ENCODE measurements at regions not wholly inside any gene's neighbourhood (a gene's known extent, or its start where the extent isn't known, plus 50 kb on each side); places are given as distances from the start of the nearest gene placed in this dataset.

DNA sequence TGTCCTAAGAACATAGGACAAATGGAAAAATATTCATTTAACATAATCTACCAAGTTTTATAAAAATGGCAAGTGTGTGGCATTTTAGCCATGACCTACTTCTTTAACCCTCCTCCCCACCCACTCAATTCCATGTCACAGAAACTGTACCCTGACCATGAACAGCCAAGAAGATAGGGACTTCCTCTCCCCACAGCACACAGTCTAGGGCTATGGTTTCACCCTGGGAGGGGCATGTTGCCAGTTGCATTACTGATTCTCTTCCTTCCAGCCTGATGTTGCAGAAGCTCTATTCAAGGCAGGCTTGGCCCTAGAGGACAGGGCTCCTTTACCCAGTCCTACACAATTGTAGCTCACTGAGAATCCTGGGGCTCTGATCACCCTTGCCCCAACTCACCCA is 153.6 kb upstream of the KLF7 start:
- no peaks in the 10 kb centered on the region for H3K9me3 ChIP-seq (ENCODE audit: low read length)
- H2AFZ ChIP-seq (ENCODE audit: low read depth, low read length) = no peak overlapping the region
- H3K27me3 ChIP-seq (ENCODE audit: insufficient read depth, low read length) = no peaks in the 10 kb centered on the region
- H3K4me1 ChIP-seq (ENCODE audit: insufficient read depth, low read length) = peaks cover 11% of the 10 kb centered on the region
- H3K36me3 ChIP-seq (ENCODE audit: insufficient read depth, low read length) = no peaks in the 10 kb centered on the region
- H3K4me3 ChIP-seq (ENCODE audit: low read length) = no peak overlapping the region

DNA sequence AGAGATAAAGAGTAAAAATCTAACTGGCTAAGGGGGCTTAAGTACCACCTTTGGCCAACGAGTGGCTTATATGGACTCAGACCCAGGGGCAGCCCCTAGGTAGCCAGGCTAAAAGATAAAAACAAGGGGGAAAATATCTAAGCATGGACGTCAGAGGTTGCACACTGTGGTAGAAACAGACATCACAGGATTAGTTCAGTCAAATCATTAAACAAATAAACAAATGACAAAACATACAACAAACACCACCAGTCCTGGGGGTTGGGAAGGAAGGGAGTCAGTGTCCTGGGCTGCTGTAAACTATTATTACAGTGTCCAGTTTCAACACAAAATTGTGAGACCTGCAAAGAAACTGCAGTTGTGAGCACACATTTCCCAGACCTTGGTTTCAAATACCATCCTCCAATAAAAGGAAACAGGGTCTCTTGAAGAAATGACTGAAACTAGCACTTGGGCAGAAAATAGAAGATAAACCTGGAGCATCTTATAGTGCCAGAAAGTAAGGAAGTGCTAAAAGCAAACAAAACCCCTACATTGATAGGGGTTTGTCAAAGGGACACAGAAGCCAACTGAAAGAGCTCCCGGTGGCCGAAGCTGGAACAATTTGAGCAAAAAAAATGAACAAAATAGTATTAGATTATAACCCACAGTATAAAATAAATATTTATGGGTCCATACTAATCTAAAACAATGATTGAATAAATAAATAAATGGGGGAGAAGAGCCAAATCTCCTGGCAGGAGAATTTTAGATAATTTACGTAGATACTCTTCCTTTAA is 154.8 kb upstream of the KLF7 start:
- no peaks in the 10 kb centered on the region for H3K9me3 ChIP-seq (ENCODE audit: low read length)
- H3K27me3 ChIP-seq (ENCODE audit: insufficient read depth, low read length) = no peaks in the 10 kb centered on the region
- no peak overlapping the region for H3K4me3 ChIP-seq (ENCODE audit: low read length)
- no peak overlapping the region for H2AFZ ChIP-seq (ENCODE audit: low read depth, low read length)
- H3K4me1 ChIP-seq (ENCODE audit: insufficient read depth, low read length) = peaks cover 11% of the 10 kb centered on the region
- H3K36me3 ChIP-seq (ENCODE audit: insufficient read depth, low read length) = no peaks in the 10 kb centered on the region

DNA sequence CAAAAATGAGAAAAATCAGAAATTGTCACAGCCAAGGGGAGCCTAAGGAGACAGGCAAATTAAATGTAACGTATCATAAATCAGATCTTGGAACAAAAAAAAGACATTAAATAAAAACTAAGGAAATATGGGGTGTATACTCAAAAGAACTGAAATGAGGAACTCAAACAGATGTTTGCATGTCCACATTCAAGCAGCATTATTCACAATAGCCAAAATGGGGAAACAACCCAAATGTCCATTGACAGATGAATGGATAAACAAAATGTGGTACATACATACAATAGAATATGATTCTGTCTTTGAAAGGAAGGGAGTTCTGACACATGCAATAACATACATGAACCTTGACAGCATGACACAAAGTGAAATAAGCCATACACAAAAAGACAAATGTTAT is 155.8 kb upstream of the KLF7 start:
- Histone ChIP-seq H3K36me3 (ENCODE audit: insufficient read depth, low read length) (no peaks in the 10 kb centered on the region), H3K27me3 (ENCODE audit: insufficient read depth, low read length) (no peaks in the 10 kb centered on the region), H3K4me3 (ENCODE audit: low read length) (no peak overlapping the region)

GRCh38 chr2:207324001-207324400 is 158.3 kb upstream of the KLF7 start:
- Histone ChIP-seq H2AFZ (ENCODE audit: low read depth, low read length) (no peak overlapping the region), H3K4me3 (ENCODE audit: low read length) (no peak overlapping the region), H3K36me3 (ENCODE audit: insufficient read depth, low read length) (no peaks in the 10 kb centered on the region), H3K27me3 (ENCODE audit: insufficient read depth, low read length) (no peaks in the 10 kb centered on the region), H3K4me1 (ENCODE audit: insufficient read depth, low read length) (no peaks in the 10 kb centered on the region), H3K9me3 (ENCODE audit: low read length) (no peaks in the 10 kb centered on the region)

More for the DNA sequence above, 155.8 kb upstream of the KLF7 start:
- Histone ChIP-seq H3K4me1 (ENCODE audit: insufficient read depth, low read length) (peaks cover 3% of the 10 kb centered on the region), H3K9me3 (ENCODE audit: low read length) (no peaks in the 10 kb centered on the region), H2AFZ (ENCODE audit: low read depth, low read length) (no peak overlapping the region)

- no peaks in the 10 kb centered on the region for H3K36me3 ChIP-seq (ENCODE audit: insufficient read depth, low read length)
- H3K9me3 ChIP-seq (ENCODE audit: low read length) = no peaks in the 10 kb centered on the region
- no peaks in the 10 kb centered on the region for H3K4me1 ChIP-seq (ENCODE audit: insufficient read depth, low read length)
- no peaks in the 10 kb centered on the region for H3K27me3 ChIP-seq (ENCODE audit: insufficient read depth, low read length)
- H2AFZ ChIP-seq (ENCODE audit: low read depth, low read length) = no peak overlapping the region
- no peak overlapping the region for H3K4me3 ChIP-seq (ENCODE audit: low read length)
Observed at GRCh38 chr2:207327513-207327912, 161.8 kb upstream of the KLF7 start.

DNA sequence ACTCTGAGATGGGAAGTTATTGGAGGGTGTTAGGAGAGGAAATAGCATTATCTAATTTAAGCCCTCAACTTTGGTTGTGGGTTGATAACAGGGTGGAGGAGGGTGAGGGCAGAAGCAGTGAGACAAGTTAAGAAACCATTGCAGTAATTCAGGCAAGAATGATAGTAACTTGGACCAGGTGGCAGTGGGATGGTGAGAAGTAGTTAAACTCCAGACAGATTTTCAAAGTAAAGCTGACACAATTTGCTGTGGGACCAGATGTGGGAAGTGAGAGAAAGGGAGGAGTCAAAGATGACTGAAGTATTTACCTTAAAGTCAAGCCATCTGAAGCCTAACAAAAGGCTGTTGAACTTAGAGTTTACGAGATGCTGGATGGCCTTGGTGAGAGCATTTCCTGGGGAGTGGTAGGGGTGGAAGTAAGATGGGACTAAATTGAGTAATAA is 163.2 kb upstream of the KLF7 start:
- no peak overlapping the region for H3K4me3 ChIP-seq (ENCODE audit: low read length)
- H3K36me3 ChIP-seq (ENCODE audit: insufficient read depth, low read length) = no peaks in the 10 kb centered on the region
- H2AFZ ChIP-seq (ENCODE audit: low read depth, low read length) = no peak overlapping the region
- H3K27me3 ChIP-seq (ENCODE audit: insufficient read depth, low read length) = no peaks in the 10 kb centered on the region
- no peaks in the 10 kb centered on the region for H3K9me3 ChIP-seq (ENCODE audit: low read length)
- H3K4me1 ChIP-seq (ENCODE audit: insufficient read depth, low read length) = peaks cover 2% of the 10 kb centered on the region

GRCh38 chr2:207330912-207331311 is 165.2 kb upstream of the KLF7 start:
- no peaks in the 10 kb centered on the region for H3K27me3 ChIP-seq (ENCODE audit: insufficient read depth, low read length)
- H3K4me1 ChIP-seq (ENCODE audit: insufficient read depth, low read length) = peaks cover 20% of the 10 kb centered on the region
- H3K9me3 ChIP-seq (ENCODE audit: low read length) = no peaks in the 10 kb centered on the region
- H3K4me3 ChIP-seq (ENCODE audit: low read length) = no peak overlapping the region
- H2AFZ ChIP-seq (ENCODE audit: low read depth, low read length) = no peak overlapping the region
- H3K36me3 ChIP-seq (ENCODE audit: insufficient read depth, low read length) = no peaks in the 10 kb centered on the region

DNA sequence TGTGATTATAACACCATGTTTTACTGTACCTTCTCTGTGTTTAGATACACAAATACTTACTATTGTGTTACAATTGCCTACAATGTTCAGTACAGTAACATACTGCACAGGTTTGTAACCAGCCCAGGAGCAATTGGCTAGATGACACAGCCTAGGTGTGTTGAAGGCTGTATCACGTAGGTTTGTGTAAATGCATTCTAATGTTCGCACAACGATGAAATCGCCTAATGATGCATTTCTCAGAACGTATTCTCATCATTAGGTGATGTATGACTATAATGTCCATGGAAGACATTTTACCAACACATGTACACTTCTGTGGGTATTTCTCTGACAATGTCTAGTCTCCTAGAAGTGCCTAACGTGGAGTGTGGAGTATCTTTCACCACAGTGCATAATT is 165.9 kb upstream of the KLF7 start:
- H3K4me1 ChIP-seq (ENCODE audit: insufficient read depth, low read length) = peaks cover 22% of the 10 kb centered on the region
- H2AFZ ChIP-seq (ENCODE audit: low read depth, low read length) = no peak overlapping the region
- H3K36me3 ChIP-seq (ENCODE audit: insufficient read depth, low read length) = no peaks in the 10 kb centered on the region
- H3K4me3 ChIP-seq (ENCODE audit: low read length) = no peak overlapping the region
- no peaks in the 10 kb centered on the region for H3K27me3 ChIP-seq (ENCODE audit: insufficient read depth, low read length)
- H3K9me3 ChIP-seq (ENCODE audit: low read length) = no peaks in the 10 kb centered on the region

GRCh38 chr2:207332480-207333212 is 166.9 kb upstream of the KLF7 start:
- peaks cover 22% of the 10 kb centered on the region for H3K4me1 ChIP-seq (ENCODE audit: insufficient read depth, low read length)
- H3K36me3 ChIP-seq (ENCODE audit: insufficient read depth, low read length) = no peaks in the 10 kb centered on the region
- H2AFZ ChIP-seq (ENCODE audit: low read depth, low read length) = no peak overlapping the region
- H3K4me3 ChIP-seq (ENCODE audit: low read length) = no peak overlapping the region
- H3K27me3 ChIP-seq (ENCODE audit: insufficient read depth, low read length) = no peaks in the 10 kb centered on the region
- no peaks in the 10 kb centered on the region for H3K9me3 ChIP-seq (ENCODE audit: low read length)

- H3K9me3 ChIP-seq (ENCODE audit: low read length) = no peaks in the 10 kb centered on the region
- peaks cover 24% of the 10 kb centered on the region for H3K4me1 ChIP-seq (ENCODE audit: insufficient read depth, low read length)
- H3K27me3 ChIP-seq (ENCODE audit: insufficient read depth, low read length) = no peaks in the 10 kb centered on the region
- no peak overlapping the region for H2AFZ ChIP-seq (ENCODE audit: low read depth, low read length)
- H3K36me3 ChIP-seq (ENCODE audit: insufficient read depth, low read length) = no peaks in the 10 kb centered on the region
- H3K4me3 ChIP-seq (ENCODE audit: low read length) = peak overlapping the region; percentile 53
Observed at GRCh38 chr2:207333599-207334300, 168.0 kb upstream of the KLF7 start.

DNA sequence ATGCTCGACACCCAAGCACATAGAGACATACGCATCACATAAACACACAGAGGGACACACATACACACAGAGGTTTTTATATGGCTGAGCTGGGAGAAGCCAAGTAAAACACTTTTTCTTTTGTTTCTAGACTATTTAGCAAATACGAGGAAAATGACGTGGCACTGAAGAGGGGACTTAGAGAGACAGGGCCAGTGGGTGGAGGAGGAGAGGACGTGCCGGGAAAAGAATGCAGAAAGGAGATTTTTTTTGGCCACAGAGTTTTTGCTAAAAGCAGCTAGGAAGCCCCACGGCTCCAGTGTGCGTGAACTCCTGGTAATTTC is 168.5 kb upstream of the KLF7 start:
- Histone ChIP-seq H3K4me1 (ENCODE audit: insufficient read depth, low read length) (peaks cover 24% of the 10 kb centered on the region), H3K4me3 (ENCODE audit: low read length) (peak overlapping the region; percentile 53), H2AFZ (ENCODE audit: low read depth, low read length) (peak overlapping the region; percentile 86), H3K36me3 (ENCODE audit: insufficient read depth, low read length) (no peaks in the 10 kb centered on the region), H3K27me3 (ENCODE audit: insufficient read depth, low read length) (no peaks in the 10 kb centered on the region), H3K9me3 (ENCODE audit: low read length) (no peaks in the 10 kb centered on the region)

GRCh38 chr2:207334624-207335371 is 169.1 kb upstream of the KLF7 start:
- Histone ChIP-seq H3K27me3 (ENCODE audit: insufficient read depth, low read length) (no peaks in the 10 kb centered on the region), H3K4me3 (ENCODE audit: low read length) (peak overlapping the region; percentile 53), H2AFZ (ENCODE audit: low read depth, low read length) (peak overlapping the region; percentile 86), H3K4me1 (ENCODE audit: insufficient read depth, low read length) (peaks cover 24% of the 10 kb centered on the region), H3K36me3 (ENCODE audit: insufficient read depth, low read length) (no peaks in the 10 kb centered on the region), H3K9me3 (ENCODE audit: low read length) (no peaks in the 10 kb centered on the region)

All from neuron (in vitro differentiated cells).